ENCODE measurements at regions not wholly inside any gene's neighbourhood (a gene's known extent, or its start where the extent isn't known, plus 50 kb on each side); places are given as distances from the start of the nearest gene placed in this dataset.

DNA sequence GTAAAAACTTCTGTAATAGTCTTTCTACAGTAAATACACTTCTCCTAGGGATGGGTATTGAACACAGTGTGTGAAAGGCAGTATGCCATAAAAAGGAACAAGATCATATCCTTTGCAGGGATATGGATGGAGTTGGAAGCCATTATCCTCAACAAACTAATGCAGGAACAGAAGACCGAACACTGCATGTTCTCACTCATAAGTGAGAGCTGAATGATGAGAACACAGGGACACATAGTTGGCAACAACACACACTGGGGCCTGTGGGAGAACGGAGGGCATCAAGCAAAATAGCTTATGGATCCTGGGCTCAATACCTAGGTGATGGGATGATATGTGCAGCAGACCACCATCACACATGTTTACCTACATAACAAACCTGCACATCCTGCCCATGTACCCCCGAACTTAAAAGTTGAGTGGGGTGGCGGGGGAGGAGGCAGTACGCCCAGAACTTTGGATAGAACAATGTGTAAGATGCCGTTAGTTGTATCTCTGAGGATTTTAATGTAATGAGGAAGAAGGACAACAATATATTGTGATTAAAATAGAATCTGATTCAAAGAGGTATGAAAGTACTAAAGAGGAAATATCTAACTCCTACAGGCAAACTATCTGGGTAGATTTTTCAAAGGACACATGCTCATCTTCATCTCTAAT lies 183.2 kb downstream of the NDFIP2 start:
- no peak for DNase-seq
- TF ChIP-seq, protein P1, sequence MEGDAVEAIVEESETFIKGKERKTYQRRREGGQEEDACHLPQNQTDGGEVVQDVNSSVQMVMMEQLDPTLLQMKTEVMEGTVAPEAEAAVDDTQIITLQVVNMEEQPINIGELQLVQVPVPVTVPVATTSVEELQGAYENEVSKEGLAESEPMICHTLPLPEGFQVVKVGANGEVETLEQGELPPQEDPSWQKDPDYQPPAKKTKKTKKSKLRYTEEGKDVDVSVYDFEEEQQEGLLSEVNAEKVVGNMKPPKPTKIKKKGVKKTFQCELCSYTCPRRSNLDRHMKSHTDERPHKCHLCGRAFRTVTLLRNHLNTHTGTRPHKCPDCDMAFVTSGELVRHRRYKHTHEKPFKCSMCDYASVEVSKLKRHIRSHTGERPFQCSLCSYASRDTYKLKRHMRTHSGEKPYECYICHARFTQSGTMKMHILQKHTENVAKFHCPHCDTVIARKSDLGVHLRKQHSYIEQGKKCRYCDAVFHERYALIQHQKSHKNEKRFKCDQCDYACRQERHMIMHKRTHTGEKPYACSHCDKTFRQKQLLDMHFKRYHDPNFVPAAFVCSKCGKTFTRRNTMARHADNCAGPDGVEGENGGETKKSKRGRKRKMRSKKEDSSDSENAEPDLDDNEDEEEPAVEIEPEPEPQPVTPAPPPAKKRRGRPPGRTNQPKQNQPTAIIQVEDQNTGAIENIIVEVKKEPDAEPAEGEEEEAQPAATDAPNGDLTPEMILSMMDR (IDR thresholded peaks at IDR 0.05; ENCODE audit: low read depth, low read length) = no peak
- H3K27ac ChIP-seq = no peak overlapping the region
- H3K36me3 ChIP-seq = no peaks in the 10 kb centered on the region
- H3K9me3 ChIP-seq (ENCODE audit: severe bottlenecking) = no peaks in the 10 kb centered on the region
- no peaks in the 10 kb centered on the region for H3K27me3 ChIP-seq (ENCODE audit: insufficient read depth, low read depth, severe bottlenecking)
- no peak overlapping the region for H3K4me3 ChIP-seq (ENCODE audit: low read depth, low read length)

DNA sequence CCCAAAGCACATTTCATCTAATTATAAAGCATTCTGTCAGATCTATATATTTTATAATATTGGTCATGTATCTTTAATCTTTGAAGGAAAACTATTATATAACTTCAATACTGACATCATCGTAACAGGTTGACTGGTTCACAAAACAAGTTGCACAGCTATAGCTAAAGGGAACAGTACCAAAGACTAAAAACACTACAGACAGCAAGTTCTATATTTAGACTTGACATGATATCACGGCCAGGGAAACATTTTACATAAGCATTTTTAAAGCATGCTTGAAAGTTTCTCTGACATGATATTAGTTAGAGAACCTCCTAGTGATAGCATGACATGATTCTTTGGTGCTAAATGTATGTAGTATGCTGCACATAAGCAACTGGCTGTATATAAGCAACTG lies 182.5 kb downstream of the NDFIP2 start:
- H3K9me3 ChIP-seq (ENCODE audit: severe bottlenecking) = no peaks in the 10 kb centered on the region
- DNase-seq = no peak
- no peak overlapping the region for H3K4me3 ChIP-seq (ENCODE audit: low read depth, low read length)
- H3K27ac ChIP-seq = no peak overlapping the region
- TF ChIP-seq, protein P1 (IDR thresholded peaks at IDR 0.05; ENCODE audit: low read depth, low read length) = no peak
- H3K36me3 ChIP-seq = no peaks in the 10 kb centered on the region
- no peaks in the 10 kb centered on the region for H3K27me3 ChIP-seq (ENCODE audit: insufficient read depth, low read depth, severe bottlenecking)

DNA sequence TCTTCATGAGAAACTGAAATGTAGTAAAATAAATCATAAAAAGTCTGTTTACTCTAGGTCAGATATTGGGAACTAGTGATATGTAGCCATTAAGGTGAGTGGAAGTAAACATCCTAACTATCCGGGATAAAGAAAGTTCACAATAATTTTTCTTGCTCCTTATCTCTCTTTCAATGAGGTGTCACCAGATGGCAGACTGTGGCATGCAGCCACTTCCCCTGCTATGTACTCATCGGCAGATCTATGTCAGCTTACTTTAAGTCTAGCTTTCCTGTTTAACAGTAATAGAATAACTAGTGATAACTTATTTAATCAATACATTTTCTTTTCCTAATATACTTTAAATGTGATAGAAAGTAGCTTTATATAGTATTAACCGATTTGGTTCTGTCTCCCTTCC lies 181.9 kb downstream of the NDFIP2 start:
- no peaks in the 10 kb centered on the region for H3K36me3 ChIP-seq
- H3K27ac ChIP-seq = no peak overlapping the region
- TF ChIP-seq, protein P1 (IDR thresholded peaks at IDR 0.05; ENCODE audit: low read depth, low read length) = no peak
- no peaks in the 10 kb centered on the region for H3K9me3 ChIP-seq (ENCODE audit: severe bottlenecking)
- H3K4me3 ChIP-seq (ENCODE audit: low read depth, low read length) = no peak overlapping the region
- no peaks in the 10 kb centered on the region for H3K27me3 ChIP-seq (ENCODE audit: insufficient read depth, low read depth, severe bottlenecking)
- DNase-seq = peak; percentile 13

DNA sequence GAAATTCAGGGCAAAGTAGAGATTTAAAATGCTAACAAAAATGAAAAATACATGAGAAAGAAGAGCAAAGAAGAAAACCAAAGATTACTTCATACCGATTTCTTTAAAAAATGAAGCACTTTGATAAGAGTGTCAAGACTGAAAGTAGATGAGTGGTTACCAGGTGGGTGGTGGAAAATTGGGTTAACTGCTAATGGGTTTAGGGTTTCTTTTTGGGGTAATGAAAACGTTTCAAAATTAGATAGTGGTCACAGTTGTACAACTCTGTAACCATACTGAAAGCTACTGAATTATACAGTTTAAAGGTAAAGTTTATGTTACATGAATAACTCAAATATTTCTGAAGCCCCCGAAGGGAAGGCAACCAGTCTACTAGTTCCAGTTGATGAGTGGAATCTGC lies 179.4 kb downstream of the NDFIP2 start:
- H3K9me3 ChIP-seq (ENCODE audit: severe bottlenecking) = no peaks in the 10 kb centered on the region
- no peak overlapping the region for H3K4me3 ChIP-seq (ENCODE audit: low read depth, low read length)
- no peaks in the 10 kb centered on the region for H3K36me3 ChIP-seq
- TF ChIP-seq, protein P1 (IDR thresholded peaks at IDR 0.05; ENCODE audit: low read depth, low read length) = no peak
- H3K27ac ChIP-seq = no peak overlapping the region
- no peaks in the 10 kb centered on the region for H3K27me3 ChIP-seq (ENCODE audit: insufficient read depth, low read depth, severe bottlenecking)
- no peak for DNase-seq

DNA sequence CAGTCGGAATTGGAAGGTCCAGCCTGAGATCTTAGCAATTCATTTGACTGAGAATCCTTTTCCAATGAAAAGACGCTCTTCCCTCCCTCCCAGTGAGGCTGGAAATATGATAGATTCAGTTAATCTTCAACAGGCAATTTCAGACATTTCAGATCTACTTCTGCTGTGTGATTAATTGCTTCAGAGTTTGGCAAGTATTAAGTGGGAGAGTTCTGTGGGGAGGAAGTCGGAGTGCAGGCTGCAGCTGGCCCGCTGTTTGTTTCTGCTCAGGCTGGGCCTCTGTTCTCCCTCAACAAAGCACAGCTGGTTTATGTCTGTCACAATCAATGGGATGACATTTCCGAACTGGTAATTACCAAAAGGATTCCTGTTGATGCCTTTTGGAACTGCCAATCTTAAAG lies 178.2 kb downstream of the NDFIP2 start:
- TF ChIP-seq, protein P1 (IDR thresholded peaks at IDR 0.05; ENCODE audit: low read depth, low read length) = no peak
- no peaks in the 10 kb centered on the region for H3K27me3 ChIP-seq (ENCODE audit: insufficient read depth, low read depth, severe bottlenecking)
- no peak for DNase-seq
- H3K36me3 ChIP-seq = no peaks in the 10 kb centered on the region
- no peaks in the 10 kb centered on the region for H3K9me3 ChIP-seq (ENCODE audit: severe bottlenecking)
- no peak overlapping the region for H3K4me3 ChIP-seq (ENCODE audit: low read depth, low read length)
- no peak overlapping the region for H3K27ac ChIP-seq
